HG02588 (cell line): ENCODE measurements at regions not wholly inside any gene's neighbourhood (a gene's known extent, or its start where the extent isn't known, plus 50 kb on each side); places are given as distances from the start of the nearest gene placed in this dataset.

Experiments used
- ATAC-seq: cut with Tn5 transposase; IDR thresholded peaks from one replicate; pipeline ENCODE4 v1.9.1; 2021; ENCODE audit warnings: mild to moderate bottlenecking, moderate library complexity; ENCODE audit not compliant: unreplicated experiment

- ATAC-seq = no peak
Measured at GRCh38 chr1:229950908-229951307, 116.1 kb upstream of the GALNT2 start.

GRCh38 chr1:229951856-229952534 lies 115.0 kb upstream of the GALNT2 start:
- no peak for ATAC-seq

- ATAC-seq = no peak
Measured at GRCh38 chr1:229952670-229953520, 114.1 kb upstream of the GALNT2 start.

- ATAC-seq = no peak
Measured at GRCh38 chr1:229953736-229954326, 113.2 kb upstream of the GALNT2 start.

GRCh38 chr1:229964281-229964680 lies 102.8 kb upstream of the GALNT2 start:
- ATAC-seq = no peak

- ATAC-seq = no peak
Measured at GRCh38 chr1:229970714-229971113, 96.3 kb upstream of the GALNT2 start.

- no peak for ATAC-seq
Measured at GRCh38 chr1:229971141-229971540, 95.9 kb upstream of the GALNT2 start.

- ATAC-seq = no peak
Measured at GRCh38 chr1:229972600-229973296, 94.3 kb upstream of the GALNT2 start.

GRCh38 chr1:229973297-229973612 lies 93.8 kb upstream of the GALNT2 start:
- ATAC-seq = no peak

GRCh38 chr1:229975047-229975446 lies 92.0 kb upstream of the GALNT2 start:
- no peak for ATAC-seq

- no peak for ATAC-seq
Measured at GRCh38 chr1:229980009-229980408, 87.0 kb upstream of the GALNT2 start.

- ATAC-seq = no peak
Measured at GRCh38 chr1:229981736-229982135, 85.3 kb upstream of the GALNT2 start.

- no peak for ATAC-seq
Measured at GRCh38 chr1:229984310-229984991, 82.6 kb upstream of the GALNT2 start.

GRCh38 chr1:229984992-229985612 lies 81.9 kb upstream of the GALNT2 start:
- no peak for ATAC-seq

GRCh38 chr1:229985613-229986010 lies 81.4 kb upstream of the GALNT2 start:
- no peak for ATAC-seq

- ATAC-seq = no peak
Measured at GRCh38 chr1:229986737-229987337, 80.2 kb upstream of the GALNT2 start.

- ATAC-seq = no peak
Measured at GRCh38 chr1:229987953-229988352, 79.1 kb upstream of the GALNT2 start.

GRCh38 chr1:229988534-229988933 lies 78.5 kb upstream of the GALNT2 start:
- no peak for ATAC-seq

- ATAC-seq = no peak
Measured at GRCh38 chr1:229989591-229990248, 77.3 kb upstream of the GALNT2 start.

GRCh38 chr1:229990326-229990725 lies 76.7 kb upstream of the GALNT2 start:
- no peak for ATAC-seq
